ENCODE measurements at regions not wholly inside any gene's neighbourhood (a gene's known extent, or its start where the extent isn't known, plus 50 kb on each side); places are given as distances from the start of the nearest gene placed in this dataset.

- H2BK5ac ChIP-seq (ENCODE audit: low read depth, low read length, poor library complexity), result no peak overlapping the region
Measured at GRCh38 chr15:49718846-49719245, 98.0 kb downstream of the DTWD1 start.

DNA sequence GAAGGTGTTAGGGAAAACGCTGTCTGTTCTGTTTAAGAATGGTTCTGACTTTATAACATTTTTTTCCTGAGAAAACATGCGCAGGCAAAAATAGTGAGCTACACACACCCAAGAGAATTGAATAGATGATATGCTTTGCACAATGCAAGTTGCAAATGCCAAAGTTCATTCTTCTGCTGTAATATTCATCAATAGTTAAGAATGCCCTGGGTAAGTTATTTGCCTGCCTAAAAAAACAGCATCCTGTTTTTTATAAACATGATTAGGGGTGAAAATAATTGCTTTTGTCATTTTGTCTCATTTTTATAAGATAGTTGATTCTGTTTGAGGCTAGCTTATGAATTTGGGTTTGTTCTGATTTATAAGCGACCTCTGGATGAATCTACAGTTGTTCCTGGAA, 99.4 kb downstream of the DTWD1 start:
- Histone ChIP-seq H3K9me3 (ENCODE audit: insufficient read depth, low read depth, low read length) (peaks cover 2% of the 10 kb centered on the region), H3K36me3 (ENCODE audit: control insufficient read depth in 1 of 2, insufficient read depth in 2 of 2, low read length in 2 of 2) (no peaks in the 10 kb centered on the region), H2BK12ac (ENCODE audit: low read length) (no peak overlapping the region), H2AK5ac (ENCODE audit: low read length) (no peak overlapping the region), H4K8ac (ENCODE audit: low read depth, low read length) (no peak overlapping the region), H2AFZ (ENCODE audit: insufficient read depth, low read length, poor library complexity) (no peak overlapping the region), H2BK120ac (ENCODE audit: insufficient read depth, low read length, poor library complexity) (no peak overlapping the region), H2BK5ac (ENCODE audit: low read depth, low read length, poor library complexity) (no peak overlapping the region), H4K12ac (ENCODE audit: low read depth, low read length) (no peak overlapping the region), H3K4ac (ENCODE audit: low read depth, low read length) (no peak overlapping the region), H3K4me2 (ENCODE audit: low read length) (no peak overlapping the region), H3K4me1 (ENCODE audit: control insufficient read depth in 1 of 2, insufficient read depth in 2 of 2, low read length in 2 of 2) (no peaks in the 10 kb centered on the region), H3K18ac (ENCODE audit: low read length) (no peak overlapping the region), H4K91ac (ENCODE audit: low read depth, low read length) (no peak overlapping the region), H3K79me1 (ENCODE audit: low read length) (no peaks in the 10 kb centered on the region), H3K4me3 (ENCODE audit: low read depth, low read length) (no peak overlapping the region), H3K79me2 (ENCODE audit: control insufficient read depth, insufficient read depth, low read length, poor library complexity) (no peaks in the 10 kb centered on the region), H3K14ac (ENCODE audit: low read length) (no peak overlapping the region), H3K9ac (ENCODE audit: low read length) (no peak overlapping the region), H3K27ac (ENCODE audit: low read depth, low read length) (no peak overlapping the region), H3K27me3 (ENCODE audit: insufficient read depth, low read length) (no peaks in the 10 kb centered on the region), H3K23ac (ENCODE audit: low read length) (no peak overlapping the region)
- no peak for DNase-seq
- no CpG with 5 or more reads among the region's 3 CpGs for WGBS (ENCODE audit: extremely low coverage, insufficient coverage, insufficient read length)

More at GRCh38 chr15:49718846-49719245, 98.0 kb downstream of the DTWD1 start:
- H3K9me3 ChIP-seq (ENCODE audit: insufficient read depth, low read depth, low read length), result no peaks in the 10 kb centered on the region
- no peaks in the 10 kb centered on the region for H3K27me3 ChIP-seq (ENCODE audit: insufficient read depth, low read length)
- no peak overlapping the region for H3K9ac ChIP-seq (ENCODE audit: low read length)
- no peak overlapping the region for H4K8ac ChIP-seq (ENCODE audit: low read depth, low read length)
- H2BK12ac ChIP-seq (ENCODE audit: low read length), result no peak overlapping the region
- no peaks in the 10 kb centered on the region for H3K79me2 ChIP-seq (ENCODE audit: control insufficient read depth, insufficient read depth, low read length, poor library complexity)
- no peak overlapping the region for H3K4me2 ChIP-seq (ENCODE audit: low read length)
- no peak overlapping the region for H3K23ac ChIP-seq (ENCODE audit: low read length)
- H3K4me3 ChIP-seq (ENCODE audit: low read depth, low read length), result no peak overlapping the region
- no peak overlapping the region for H3K4ac ChIP-seq (ENCODE audit: low read depth, low read length)
- no peak overlapping the region for H3K18ac ChIP-seq (ENCODE audit: low read length)
- H4K12ac ChIP-seq (ENCODE audit: low read depth, low read length), result no peak overlapping the region
- no peak overlapping the region for H3K27ac ChIP-seq (ENCODE audit: low read depth, low read length)
- H3K36me3 ChIP-seq (ENCODE audit: control insufficient read depth in 1 of 2, insufficient read depth in 2 of 2, low read length in 2 of 2), result no peaks in the 10 kb centered on the region
- H3K4me1 ChIP-seq (ENCODE audit: control insufficient read depth in 1 of 2, insufficient read depth in 2 of 2, low read length in 2 of 2), result no peaks in the 10 kb centered on the region
- H3K79me1 ChIP-seq (ENCODE audit: low read length), result no peaks in the 10 kb centered on the region
- WGBS (ENCODE audit: extremely low coverage, insufficient coverage, insufficient read length), result no CpG with 5 or more reads among the region's 3 CpGs
- H2AFZ ChIP-seq (ENCODE audit: insufficient read depth, low read length, poor library complexity), result no peak overlapping the region
- no peak overlapping the region for H3K14ac ChIP-seq (ENCODE audit: low read length)
- no peak for DNase-seq
- no peak overlapping the region for H2AK5ac ChIP-seq (ENCODE audit: low read length)
- no peak overlapping the region for H2BK120ac ChIP-seq (ENCODE audit: insufficient read depth, low read length, poor library complexity)
- H4K91ac ChIP-seq (ENCODE audit: low read depth, low read length), result no peak overlapping the region

DNA sequence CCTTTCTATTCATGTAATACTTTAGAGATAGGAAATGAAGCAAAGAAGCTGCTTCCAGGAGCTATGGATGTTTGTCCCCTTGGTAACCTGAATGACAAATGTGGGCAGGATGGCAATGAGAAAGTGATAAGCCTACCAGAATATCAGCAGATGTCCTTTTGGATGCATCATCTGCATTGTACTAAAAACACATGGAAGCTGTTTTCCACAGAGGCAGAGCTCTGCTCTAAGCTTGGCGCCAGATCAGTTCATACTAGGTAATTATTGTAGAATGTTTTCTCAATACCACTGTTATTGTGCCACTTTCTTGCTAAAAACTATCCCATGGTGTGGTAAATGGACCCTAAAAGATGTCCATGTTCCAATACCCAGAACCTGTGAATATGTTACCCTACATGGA, 100.2 kb downstream of the DTWD1 start:
- H2AFZ ChIP-seq (ENCODE audit: insufficient read depth, low read length, poor library complexity), result no peak overlapping the region
- no peaks in the 10 kb centered on the region for H3K79me1 ChIP-seq (ENCODE audit: low read length)

DNA sequence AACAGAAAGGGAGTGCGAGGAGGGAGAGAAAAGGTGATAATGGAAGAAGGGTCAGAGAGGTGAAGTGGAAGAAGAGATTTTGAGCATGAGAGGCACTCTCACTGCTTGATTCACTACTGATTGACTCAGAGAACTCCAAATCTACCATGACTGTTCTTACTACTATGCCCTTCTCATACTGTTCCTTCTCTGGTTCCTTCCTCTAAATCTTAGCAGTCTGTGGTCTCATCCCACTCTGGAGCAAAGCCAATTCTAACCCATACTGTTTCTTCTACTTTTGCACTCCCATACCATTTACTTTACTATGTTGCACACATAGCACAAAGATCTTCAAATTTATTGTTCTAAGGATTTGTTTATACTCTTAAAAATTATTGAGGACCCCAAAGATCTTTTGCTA, 100.8 kb downstream of the DTWD1 start:
- WGBS (ENCODE audit: extremely low coverage, insufficient coverage, insufficient read length), result 100% methylated on average over 1 of the region's 1 CpG
- H3K36me3 ChIP-seq (ENCODE audit: control insufficient read depth in 1 of 2, insufficient read depth in 2 of 2, low read length in 2 of 2), result no peaks in the 10 kb centered on the region

More for the DNA sequence above, 100.2 kb downstream of the DTWD1 start:
- Histone ChIP-seq H2BK120ac (ENCODE audit: insufficient read depth, low read length, poor library complexity) (no peak overlapping the region), H4K91ac (ENCODE audit: low read depth, low read length) (no peak overlapping the region), H2BK5ac (ENCODE audit: low read depth, low read length, poor library complexity) (no peak overlapping the region), H3K36me3 (ENCODE audit: control insufficient read depth in 1 of 2, insufficient read depth in 2 of 2, low read length in 2 of 2) (no peaks in the 10 kb centered on the region), H3K79me2 (ENCODE audit: control insufficient read depth, insufficient read depth, low read length, poor library complexity) (no peaks in the 10 kb centered on the region), H3K4me2 (ENCODE audit: low read length) (no peak overlapping the region), H3K4me1 (ENCODE audit: control insufficient read depth in 1 of 2, insufficient read depth in 2 of 2, low read length in 2 of 2) (no peaks in the 10 kb centered on the region), H3K4ac (ENCODE audit: low read depth, low read length) (no peak overlapping the region), H4K12ac (ENCODE audit: low read depth, low read length) (no peak overlapping the region), H2BK12ac (ENCODE audit: low read length) (no peak overlapping the region), H3K4me3 (ENCODE audit: low read depth, low read length) (no peak overlapping the region), H3K27ac (ENCODE audit: low read depth, low read length) (no peak overlapping the region), H3K9me3 (ENCODE audit: insufficient read depth, low read depth, low read length) (peaks cover 5% of the 10 kb centered on the region), H4K8ac (ENCODE audit: low read depth, low read length) (no peak overlapping the region), H3K18ac (ENCODE audit: low read length) (no peak overlapping the region), H3K9ac (ENCODE audit: low read length) (no peak overlapping the region), H3K27me3 (ENCODE audit: insufficient read depth, low read length) (no peaks in the 10 kb centered on the region), H3K14ac (ENCODE audit: low read length) (no peak overlapping the region), H2AK5ac (ENCODE audit: low read length) (no peak overlapping the region), H3K23ac (ENCODE audit: low read length) (no peak overlapping the region)
- no CpG with 5 or more reads among the region's 1 CpG for WGBS (ENCODE audit: extremely low coverage, insufficient coverage, insufficient read length)
- no peak for DNase-seq

More for the DNA sequence above, 100.8 kb downstream of the DTWD1 start:
- no peak overlapping the region for H3K14ac ChIP-seq (ENCODE audit: low read length)
- no peaks in the 10 kb centered on the region for H3K4me1 ChIP-seq (ENCODE audit: control insufficient read depth in 1 of 2, insufficient read depth in 2 of 2, low read length in 2 of 2)
- no peak overlapping the region for H3K18ac ChIP-seq (ENCODE audit: low read length)
- no peak overlapping the region for H2BK120ac ChIP-seq (ENCODE audit: insufficient read depth, low read length, poor library complexity)
- no peak overlapping the region for H4K91ac ChIP-seq (ENCODE audit: low read depth, low read length)
- H2BK12ac ChIP-seq (ENCODE audit: low read length), result no peak overlapping the region
- no peak overlapping the region for H4K8ac ChIP-seq (ENCODE audit: low read depth, low read length)
- peaks cover 5% of the 10 kb centered on the region for H3K9me3 ChIP-seq (ENCODE audit: insufficient read depth, low read depth, low read length)
- H3K79me1 ChIP-seq (ENCODE audit: low read length), result no peaks in the 10 kb centered on the region
- no peak overlapping the region for H3K4me2 ChIP-seq (ENCODE audit: low read length)
- H3K79me2 ChIP-seq (ENCODE audit: control insufficient read depth, insufficient read depth, low read length, poor library complexity), result no peaks in the 10 kb centered on the region
- no peak overlapping the region for H3K4ac ChIP-seq (ENCODE audit: low read depth, low read length)
- no peak overlapping the region for H3K27ac ChIP-seq (ENCODE audit: low read depth, low read length)
- DNase-seq, result no peak
- no peaks in the 10 kb centered on the region for H3K27me3 ChIP-seq (ENCODE audit: insufficient read depth, low read length)
- no peak overlapping the region for H3K4me3 ChIP-seq (ENCODE audit: low read depth, low read length)
- no peak overlapping the region for H2AK5ac ChIP-seq (ENCODE audit: low read length)
- H3K23ac ChIP-seq (ENCODE audit: low read length), result peak overlapping the region; percentile 41
- peak overlapping the region; percentile 51 for H3K9ac ChIP-seq (ENCODE audit: low read length)
- H2AFZ ChIP-seq (ENCODE audit: insufficient read depth, low read length, poor library complexity), result no peak overlapping the region
- no peak overlapping the region for H2BK5ac ChIP-seq (ENCODE audit: low read depth, low read length, poor library complexity)
- H4K12ac ChIP-seq (ENCODE audit: low read depth, low read length), result no peak overlapping the region
